HEK293T (cell line): ENCODE measurements at regions not wholly inside any gene's neighbourhood (a gene's known extent, or its start where the extent isn't known, plus 50 kb on each side); places are given as distances from the start of the nearest gene placed in this dataset.

Experiments
- FOXM1 ChIP-seq: fragments of 450-650 bp; IDR thresholded peaks from 2 replicates; pipeline ENCODE4 v1.6.1; 2017; ENCODE audit warnings: mild to moderate bottlenecking, borderline replicate concordance
- LEF1 ChIP-seq: fragments of 450-650 bp; IDR thresholded peaks from 2 replicates; pipeline ENCODE4 v1.6.1; 2017; ENCODE audit warnings: mild to moderate bottlenecking, borderline replicate concordance

GRCh38 chr4:161206528-161207080 lies 957.2 kb downstream of the FSTL5 start:
- TF ChIP-seq FOXM1 (no peak), LEF1 (no peak)
